GM19193 (cell line): ENCODE measurements at regions not wholly inside any gene's neighbourhood (a gene's known extent, or its start where the extent isn't known, plus 50 kb on each side); places are given as distances from the start of the nearest gene placed in this dataset.

Experiments used
- POLR2A ChIP-seq: IDR thresholded peaks from 4 replicates; pipeline ENCODE4 v1.6.1; 2011; ENCODE audit not compliant: insufficient read depth, insufficient read length; ENCODE audit errors: extremely low read depth

DNA sequence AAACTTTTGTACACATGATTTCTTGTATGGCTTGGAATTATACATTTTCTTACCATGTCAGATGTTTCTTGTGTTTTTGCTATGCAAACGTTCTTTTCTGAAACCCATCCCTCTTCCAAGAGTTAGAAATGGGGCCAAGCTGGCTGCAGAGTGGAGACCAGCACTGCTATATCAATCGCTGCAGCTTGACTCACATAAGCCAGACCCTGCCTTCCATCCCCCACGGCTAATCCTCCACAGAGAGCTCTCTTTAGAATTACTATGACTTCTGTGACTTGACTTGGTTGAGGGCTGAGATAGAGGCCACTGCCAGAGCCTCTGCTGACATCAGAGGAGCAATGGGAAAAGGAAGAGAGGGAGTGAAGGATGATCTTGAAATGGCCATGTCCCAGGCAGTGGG, 147.9 kb downstream of the DACT1 start:
- no peak for TF ChIP-seq POLR2A

DNA sequence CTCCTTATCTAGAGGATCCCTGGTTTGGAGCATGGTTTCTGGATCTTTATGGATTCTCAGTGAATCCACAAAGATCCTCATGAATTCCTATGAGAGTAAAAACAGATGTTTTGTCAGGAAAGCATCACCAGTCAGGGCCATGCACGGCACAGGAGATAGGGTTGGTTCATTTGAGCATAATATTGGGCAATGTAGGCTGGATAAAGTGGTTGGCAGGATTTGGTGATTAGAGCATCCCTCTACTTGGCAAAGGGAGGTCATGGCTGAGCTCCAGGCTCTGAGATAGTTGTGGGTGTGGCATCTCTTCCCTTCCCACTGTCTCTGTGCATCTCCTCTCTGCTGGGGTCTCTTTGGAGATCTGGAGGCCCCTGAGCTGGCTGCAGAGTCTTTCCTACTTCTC, 149.8 kb downstream of the DACT1 start:
- no peak for TF ChIP-seq POLR2A

GRCh38 chr14:58788655-58789503, 151.1 kb downstream of the DACT1 start:
- TF ChIP-seq POLR2A, result no peak

GRCh38 chr14:58789736-58790135, 152.0 kb downstream of the DACT1 start:
- no peak for TF ChIP-seq POLR2A

DNA sequence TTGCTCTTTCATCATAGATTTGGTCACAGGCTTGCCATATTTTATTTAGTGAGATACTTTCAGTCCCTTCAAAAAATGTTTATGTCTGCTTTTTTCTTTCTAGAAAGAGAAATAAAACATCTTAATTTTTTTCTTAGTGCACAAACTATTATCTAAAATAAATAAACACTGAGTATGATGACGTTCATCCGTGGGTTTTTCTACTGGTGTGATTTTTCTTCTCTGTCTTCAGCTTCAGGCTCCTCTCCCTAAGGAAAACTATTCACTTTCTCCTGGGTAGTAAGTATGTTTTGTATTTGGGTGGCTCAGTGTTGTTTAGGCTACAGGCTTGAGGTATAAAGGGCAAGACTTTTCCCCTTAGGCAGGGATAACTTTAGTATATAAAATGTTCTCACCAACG, 154.7 kb downstream of the DACT1 start:
- TF ChIP-seq POLR2A, result no peak

GRCh38 chr14:58793131-58793740, 155.5 kb downstream of the DACT1 start:
- TF ChIP-seq POLR2A, result no peak

- no peak for TF ChIP-seq POLR2A
Observed at GRCh38 chr14:58794993-58795762, 157.4 kb downstream of the DACT1 start.

- TF ChIP-seq POLR2A, result no peak
Observed at GRCh38 chr14:58796242-58797009, 158.7 kb downstream of the DACT1 start.

DNA sequence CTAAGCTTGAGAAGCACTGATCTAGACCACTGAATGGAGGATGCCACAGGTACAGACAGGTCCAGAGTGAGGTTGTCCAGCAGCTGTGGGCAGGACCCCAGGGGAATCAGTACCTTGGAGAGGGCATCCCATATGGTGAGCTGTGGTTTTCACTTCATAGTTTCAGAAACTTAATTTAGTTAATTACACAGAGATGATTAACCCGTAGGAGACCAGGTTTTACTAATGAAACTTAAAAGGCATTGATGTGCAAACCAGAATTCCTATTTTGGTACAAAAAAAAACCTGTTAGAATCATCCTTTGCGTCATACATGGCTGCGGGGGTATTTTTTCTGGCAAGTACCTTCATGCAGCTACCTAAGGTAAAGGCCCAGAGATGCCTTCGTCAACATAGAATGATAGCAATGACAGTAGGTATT, 159.3 kb downstream of the DACT1 start:
- no peak for TF ChIP-seq POLR2A

DNA sequence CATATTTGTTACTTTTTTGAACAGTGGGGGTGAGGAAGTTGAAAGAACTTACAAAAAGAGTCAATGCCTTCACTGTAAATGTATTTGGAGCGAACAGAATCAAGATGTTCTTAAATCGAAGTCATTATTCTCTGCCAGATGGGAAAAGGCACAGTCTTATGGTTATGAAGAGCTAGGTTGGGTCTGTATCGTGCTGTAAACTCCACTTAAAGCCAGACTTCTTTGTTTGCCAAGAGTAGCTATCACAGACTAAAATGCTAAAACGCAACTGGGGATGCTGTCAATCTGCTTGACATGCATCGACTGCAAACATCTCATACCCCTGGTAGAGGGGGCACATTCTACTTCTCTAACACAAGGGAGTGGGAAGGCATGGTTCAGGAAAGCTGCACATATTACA, 160.4 kb downstream of the DACT1 start:
- TF ChIP-seq POLR2A, result no peak

DNA sequence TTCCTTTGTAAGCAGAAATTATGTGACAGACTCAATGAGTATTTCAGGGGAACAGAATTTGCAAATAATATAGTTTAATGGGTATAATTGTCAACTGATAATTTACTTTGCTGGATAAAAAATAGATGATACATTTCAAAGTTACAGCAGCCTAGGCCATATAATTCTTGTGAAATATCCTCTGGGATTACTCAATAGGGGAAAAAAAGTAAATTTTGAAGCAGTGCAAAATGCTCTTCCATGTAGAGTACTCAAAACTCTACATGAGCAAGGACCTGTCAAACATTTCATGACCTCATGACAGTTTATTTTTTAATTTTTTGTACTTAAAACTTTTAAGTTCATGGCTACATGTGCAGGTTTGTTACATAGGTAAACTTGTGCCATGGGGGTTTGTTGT, 163.3 kb downstream of the DACT1 start:
- no peak for TF ChIP-seq POLR2A

GRCh38 chr14:58805057-58805456, 167.3 kb downstream of the DACT1 start:
- TF ChIP-seq POLR2A, result no peak

GRCh38 chr14:58805605-58806409, 168.0 kb downstream of the DACT1 start:
- no peak for TF ChIP-seq POLR2A

DNA sequence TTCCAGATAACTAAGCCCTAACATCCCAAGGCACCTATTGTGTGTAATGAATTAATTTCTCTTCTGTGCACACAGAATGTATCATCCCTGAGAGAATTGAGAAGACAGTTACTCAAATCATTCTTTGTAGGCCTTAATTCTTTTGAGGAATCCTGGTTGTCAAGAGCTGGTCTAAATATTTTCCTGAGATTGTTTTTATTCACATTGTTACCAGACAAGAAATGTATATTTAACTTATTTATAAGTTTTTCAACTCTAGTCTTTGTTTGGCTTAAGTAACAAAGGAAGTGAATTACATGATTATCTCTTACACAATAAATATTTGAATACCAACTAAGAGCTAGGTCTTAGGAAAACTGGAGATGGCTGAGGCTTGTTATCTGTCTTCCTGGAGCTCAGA, 169.4 kb downstream of the DACT1 start:
- no peak for TF ChIP-seq POLR2A
